ENCODE measurements at regions not wholly inside any gene's neighbourhood (a gene's known extent, or its start where the extent isn't known, plus 50 kb on each side); places are given as distances from the start of the nearest gene placed in this dataset.

DNA sequence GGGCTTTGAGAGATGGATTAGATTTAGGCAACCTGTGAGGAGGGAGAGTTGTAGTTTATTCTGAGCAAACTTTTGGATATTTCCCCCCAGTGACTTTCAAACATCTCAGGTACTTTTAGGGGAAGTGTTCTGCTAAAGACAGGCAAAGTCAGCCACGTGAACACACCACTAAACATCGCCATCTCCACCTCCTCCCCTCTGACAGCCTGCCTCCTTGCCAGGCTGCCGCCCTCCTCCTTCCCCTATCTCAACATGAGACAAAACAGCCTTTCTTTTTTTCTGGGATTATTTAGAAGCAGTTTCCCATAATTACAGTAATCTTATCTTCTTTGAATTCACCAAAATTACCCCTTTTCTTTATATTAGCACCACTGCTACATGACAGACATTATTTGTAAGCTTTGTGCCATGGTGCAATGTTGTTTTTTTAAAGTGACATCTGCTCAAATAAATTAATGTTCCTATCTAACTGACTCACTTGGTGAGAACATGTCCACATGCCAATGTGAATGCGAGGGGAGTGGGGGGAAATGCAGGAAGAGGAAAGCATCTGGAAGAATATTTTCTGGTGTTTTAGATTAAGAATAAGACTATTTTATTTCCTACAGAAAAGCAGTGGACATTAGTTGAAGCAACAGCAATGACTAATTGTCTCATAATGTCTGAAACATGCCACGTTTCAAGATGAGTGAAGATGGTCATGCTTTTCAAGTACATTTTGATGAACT lies 147.8 kb upstream of the ATP1B1 start:
- in situ Hi-C loops (cut with MboI; ENCODE audit: low sequenced_read_pairs): no loop called here
- H3K4me3 ChIP-seq: no peak overlapping the region
- no peaks in the 10 kb centered on the region for H3K27me3 ChIP-seq (ENCODE audit: low read depth)
- H3K9me3 ChIP-seq: no peaks in the 10 kb centered on the region; the same call in 1 of the 2 replicates
- no peaks in the 10 kb centered on the region for H3K4me1 ChIP-seq
- H3K36me3 ChIP-seq (replicated peaks): no peaks in the 10 kb centered on the region
- DNase-seq (ENCODE audit: low spot score in 2 of 2): no peak

DNA sequence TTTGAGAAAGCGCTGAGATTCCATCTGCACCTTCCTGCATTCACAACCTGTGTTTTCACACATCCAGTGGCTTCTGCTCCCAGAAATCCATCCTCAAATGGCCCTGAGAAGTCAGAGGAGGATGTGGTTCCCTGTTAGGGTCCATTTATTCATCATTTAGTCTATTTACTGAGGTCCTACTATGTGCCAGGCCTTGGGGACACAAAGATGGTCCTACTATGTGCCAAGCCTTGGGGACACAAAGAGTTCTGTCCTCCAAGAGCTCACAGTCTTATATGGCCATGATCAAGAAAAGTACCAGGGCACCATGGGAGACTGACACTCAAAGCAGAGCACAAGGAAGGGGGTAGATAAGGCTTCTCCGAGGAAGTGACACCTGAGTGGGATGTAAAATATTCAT lies 147.1 kb upstream of the ATP1B1 start:
- in situ Hi-C loops (cut with MboI; ENCODE audit: low sequenced_read_pairs): no loop called here
- Histone ChIP-seq H3K4me3 (no peak overlapping the region), H3K36me3 (replicated peaks) (no peaks in the 10 kb centered on the region), H3K9me3 (no peaks in the 10 kb centered on the region; the same call in 1 of the 2 replicates), H3K27me3 (ENCODE audit: low read depth) (no peaks in the 10 kb centered on the region), H3K4me1 (no peaks in the 10 kb centered on the region)
- DNase-seq (ENCODE audit: low spot score in 2 of 2): no peak

DNA sequence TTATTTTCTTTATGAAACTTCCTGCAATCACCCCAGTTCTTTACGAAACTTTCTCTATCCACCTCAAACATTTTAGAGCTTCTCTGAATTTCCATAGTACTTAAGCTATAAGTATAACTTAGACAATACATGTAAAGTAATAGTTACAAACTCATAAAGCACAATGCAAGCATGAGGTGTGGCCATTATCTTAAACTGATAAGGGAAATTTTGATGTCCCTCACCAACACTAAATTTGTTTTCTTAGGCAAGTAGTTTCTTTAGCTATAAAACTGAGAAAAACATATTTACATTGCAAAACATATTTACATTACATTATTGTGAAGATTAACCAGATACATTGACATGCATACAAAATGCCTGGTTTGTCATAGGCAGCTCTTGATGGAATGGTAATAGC lies 146.4 kb upstream of the ATP1B1 start:
- Histone ChIP-seq H3K4me1 (no peaks in the 10 kb centered on the region), H3K36me3 (replicated peaks) (no peaks in the 10 kb centered on the region), H3K27me3 (ENCODE audit: low read depth) (no peaks in the 10 kb centered on the region), H3K9me3 (no peaks in the 10 kb centered on the region; the same call in 1 of the 2 replicates), H3K4me3 (no peak overlapping the region)
- in situ Hi-C loops (cut with MboI; ENCODE audit: low sequenced_read_pairs): no loop called here
- DNase-seq (ENCODE audit: low spot score in 2 of 2): no peak

GRCh38 chr1:168960595-168960994 lies 145.9 kb upstream of the ATP1B1 start:
- Histone ChIP-seq H3K4me1 (no peaks in the 10 kb centered on the region), H3K4me3 (no peak overlapping the region), H3K36me3 (replicated peaks) (no peaks in the 10 kb centered on the region), H3K27me3 (ENCODE audit: low read depth) (no peaks in the 10 kb centered on the region), H3K9me3 (no peaks in the 10 kb centered on the region; the same call in 1 of the 2 replicates)
- no peak for DNase-seq (ENCODE audit: low spot score in 2 of 2)
- in situ Hi-C loops (cut with MboI; ENCODE audit: low sequenced_read_pairs): no loop called here

DNA sequence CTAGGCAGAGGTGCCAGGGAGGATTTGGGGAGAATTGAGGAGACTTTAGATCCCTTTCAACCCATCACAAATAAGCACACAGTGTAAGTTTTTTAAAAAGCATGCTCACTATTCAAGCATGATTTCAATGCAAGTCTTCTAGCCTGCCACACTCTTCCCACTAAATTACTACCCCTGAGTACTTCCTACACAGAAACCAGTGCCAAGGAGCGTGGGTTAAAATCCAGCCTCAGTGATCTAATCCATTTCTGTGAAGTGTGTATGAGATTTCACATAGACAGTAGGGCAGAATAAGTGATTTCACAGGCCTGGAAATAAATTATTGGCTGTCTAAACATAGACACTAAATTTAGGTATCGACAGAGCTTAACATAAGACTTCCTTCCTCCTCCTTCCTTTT lies 142.9 kb upstream of the ATP1B1 start:
- H3K4me3 ChIP-seq: no peak overlapping the region

GRCh38 chr1:168964478-168964877 lies 142.0 kb upstream of the ATP1B1 start:
- Histone ChIP-seq H3K36me3 (replicated peaks) (no peaks in the 10 kb centered on the region), H3K4me1 (no peaks in the 10 kb centered on the region), H3K4me3 (no peak overlapping the region), H3K27me3 (ENCODE audit: low read depth) (no peaks in the 10 kb centered on the region), H3K9me3 (no peaks in the 10 kb centered on the region)
- DNase-seq (ENCODE audit: low spot score in 2 of 2): no peak
- in situ Hi-C loops (cut with MboI; ENCODE audit: low sequenced_read_pairs): no loop called here

More for the DNA sequence above, 142.9 kb upstream of the ATP1B1 start:
- H3K9me3 ChIP-seq: no peaks in the 10 kb centered on the region
- in situ Hi-C loops (cut with MboI; ENCODE audit: low sequenced_read_pairs): no loop called here
- no peak for DNase-seq (ENCODE audit: low spot score in 2 of 2)
- H3K36me3 ChIP-seq (replicated peaks): no peaks in the 10 kb centered on the region
- no peaks in the 10 kb centered on the region for H3K4me1 ChIP-seq
- no peaks in the 10 kb centered on the region for H3K27me3 ChIP-seq (ENCODE audit: low read depth)

- H3K27me3 ChIP-seq (ENCODE audit: low read depth): no peaks in the 10 kb centered on the region
- no peaks in the 10 kb centered on the region for H3K9me3 ChIP-seq
- in situ Hi-C loops (cut with MboI; ENCODE audit: low sequenced_read_pairs): no loop called here
- H3K4me1 ChIP-seq: no peaks in the 10 kb centered on the region
- no peaks in the 10 kb centered on the region for H3K36me3 ChIP-seq (replicated peaks)
- H3K4me3 ChIP-seq: no peak overlapping the region
- no peak for DNase-seq (ENCODE audit: low spot score in 2 of 2)
Observed at GRCh38 chr1:168966217-168966616, 140.3 kb upstream of the ATP1B1 start.

GRCh38 chr1:168966636-168967035 lies 139.9 kb upstream of the ATP1B1 start:
- DNase-seq (ENCODE audit: low spot score in 2 of 2): no peak
- in situ Hi-C loops (cut with MboI; ENCODE audit: low sequenced_read_pairs): no loop called here
- H3K36me3 ChIP-seq (replicated peaks): no peaks in the 10 kb centered on the region
- H3K9me3 ChIP-seq: no peaks in the 10 kb centered on the region
- H3K4me1 ChIP-seq: no peaks in the 10 kb centered on the region
- H3K27me3 ChIP-seq (ENCODE audit: low read depth): no peaks in the 10 kb centered on the region
- no peak overlapping the region for H3K4me3 ChIP-seq

GRCh38 chr1:168970926-168971659 lies 135.4 kb upstream of the ATP1B1 start:
- no peaks in the 10 kb centered on the region for H3K27me3 ChIP-seq (ENCODE audit: low read depth)
- no peaks in the 10 kb centered on the region for H3K4me1 ChIP-seq
- no peak for DNase-seq (ENCODE audit: low spot score in 2 of 2)
- in situ Hi-C loops (cut with MboI; ENCODE audit: low sequenced_read_pairs): no loop called here
- H3K9me3 ChIP-seq: no peaks in the 10 kb centered on the region
- H3K4me3 ChIP-seq: no peak overlapping the region
- no peaks in the 10 kb centered on the region for H3K36me3 ChIP-seq (replicated peaks)

DNA sequence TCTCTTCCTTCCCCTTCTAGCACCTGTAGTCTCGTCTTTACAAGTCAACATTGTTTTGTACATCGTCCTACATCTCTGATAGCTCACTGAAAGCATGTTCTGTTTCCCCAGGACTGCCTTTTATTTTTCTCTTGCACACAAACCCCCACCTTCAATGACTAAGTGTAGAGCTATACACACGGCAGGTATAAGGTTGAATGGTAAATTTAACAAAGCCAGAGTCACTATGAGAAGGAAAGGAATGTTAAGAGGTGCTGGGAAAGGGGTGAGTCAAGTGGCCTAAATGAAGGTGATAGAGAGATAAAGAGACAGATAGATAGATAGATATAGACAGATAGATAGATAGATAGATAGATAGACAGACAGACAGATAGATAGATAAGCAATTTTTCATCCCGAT lies 134.3 kb upstream of the ATP1B1 start:
- H3K9me3 ChIP-seq: no peaks in the 10 kb centered on the region
- no peak for DNase-seq (ENCODE audit: low spot score in 2 of 2)
- no peaks in the 10 kb centered on the region for H3K36me3 ChIP-seq (replicated peaks)
- in situ Hi-C loops (cut with MboI; ENCODE audit: low sequenced_read_pairs): no loop called here
- no peaks in the 10 kb centered on the region for H3K27me3 ChIP-seq (ENCODE audit: low read depth)
- no peaks in the 10 kb centered on the region for H3K4me1 ChIP-seq
- H3K4me3 ChIP-seq: no peak overlapping the region

GRCh38 chr1:168972887-168973286 lies 133.6 kb upstream of the ATP1B1 start:
- Histone ChIP-seq H3K4me3 (no peak overlapping the region), H3K4me1 (no peaks in the 10 kb centered on the region), H3K9me3 (no peaks in the 10 kb centered on the region), H3K36me3 (replicated peaks) (no peaks in the 10 kb centered on the region), H3K27me3 (ENCODE audit: low read depth) (no peaks in the 10 kb centered on the region)
- DNase-seq (ENCODE audit: low spot score in 2 of 2): no peak
- in situ Hi-C loops (cut with MboI; ENCODE audit: low sequenced_read_pairs): no loop called here

DNA sequence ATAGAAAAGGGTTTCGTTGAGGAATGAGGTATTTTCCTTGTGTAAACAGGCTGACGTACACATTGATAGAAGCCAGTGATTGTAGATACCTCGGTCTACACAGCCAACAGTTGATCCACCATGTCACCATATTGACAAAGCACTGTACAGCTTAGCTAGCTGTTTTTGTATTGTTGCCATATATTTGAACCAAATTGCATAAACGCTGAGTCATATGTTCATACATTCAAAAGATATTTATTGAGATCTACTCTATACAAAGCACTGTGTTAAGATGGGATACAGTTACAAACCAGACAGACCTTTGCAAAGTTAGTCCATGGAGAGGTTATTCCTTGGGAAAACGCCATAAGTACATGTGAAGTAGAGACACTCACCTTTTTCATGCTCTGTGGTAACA lies 132.4 kb upstream of the ATP1B1 start:
- DNase-seq (ENCODE audit: low spot score in 2 of 2): no peak
- H3K36me3 ChIP-seq (replicated peaks): no peaks in the 10 kb centered on the region
- in situ Hi-C loops (cut with MboI; ENCODE audit: low sequenced_read_pairs): no loop called here
- H3K4me1 ChIP-seq: no peaks in the 10 kb centered on the region
- no peaks in the 10 kb centered on the region for H3K27me3 ChIP-seq (ENCODE audit: low read depth)
- no peaks in the 10 kb centered on the region for H3K9me3 ChIP-seq
- H3K4me3 ChIP-seq: no peak overlapping the region

DNA sequence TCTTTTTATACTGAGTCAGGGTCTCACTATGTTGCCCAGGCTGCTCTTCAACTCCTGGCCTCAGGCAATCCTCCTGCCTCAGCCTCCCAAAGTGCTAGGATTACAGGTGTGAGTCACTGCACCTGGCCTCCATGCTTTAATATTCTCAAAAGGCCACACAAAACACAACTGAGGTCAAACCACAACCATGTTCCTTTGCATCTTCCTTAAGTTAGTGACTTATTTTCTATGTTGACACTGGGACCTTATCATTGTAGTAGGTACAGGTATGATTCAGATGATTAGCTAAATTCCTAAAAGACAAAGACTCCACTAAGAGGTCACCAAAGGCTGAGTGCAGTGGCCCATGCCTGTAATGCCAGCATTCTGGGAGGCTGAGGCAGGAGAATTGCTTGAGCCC lies 131.9 kb upstream of the ATP1B1 start:
- no peaks in the 10 kb centered on the region for H3K36me3 ChIP-seq (replicated peaks)
- no peaks in the 10 kb centered on the region for H3K27me3 ChIP-seq (ENCODE audit: low read depth)
- H3K4me3 ChIP-seq: no peak overlapping the region
- no peaks in the 10 kb centered on the region for H3K4me1 ChIP-seq
- DNase-seq (ENCODE audit: low spot score in 2 of 2): no peak
- no peaks in the 10 kb centered on the region for H3K9me3 ChIP-seq
- in situ Hi-C loops (cut with MboI; ENCODE audit: low sequenced_read_pairs): no loop called here

- in situ Hi-C loops (cut with MboI; ENCODE audit: low sequenced_read_pairs): no loop called here
- H3K27me3 ChIP-seq (ENCODE audit: low read depth): no peaks in the 10 kb centered on the region
- no peak for DNase-seq (ENCODE audit: low spot score in 2 of 2)
- no peaks in the 10 kb centered on the region for H3K36me3 ChIP-seq (replicated peaks)
- no peak overlapping the region for H3K4me3 ChIP-seq
- H3K4me1 ChIP-seq: no peaks in the 10 kb centered on the region
- no peaks in the 10 kb centered on the region for H3K9me3 ChIP-seq
Observed at GRCh38 chr1:168976267-168976666, 130.2 kb upstream of the ATP1B1 start.

All from HAP-1 (cell line).